GM12891 (cell line): ENCODE measurements at regions not wholly inside any gene's neighbourhood (a gene's known extent, or its start where the extent isn't known, plus 50 kb on each side); places are given as distances from the start of the nearest gene placed in this dataset.

Experiments
- POLR2A ChIP-seq: IDR thresholded peaks from 2 replicates; pipeline ENCODE4 v1.6.1; 2011; ENCODE audit warnings: low read depth, low read length, control low read depth
- POLR2AphosphoS5 ChIP-seq: IDR thresholded peaks from 2 replicates; pipeline ENCODE4 v1.6.1; 2011; ENCODE audit warnings: low read depth, low read length, control low read depth

DNA sequence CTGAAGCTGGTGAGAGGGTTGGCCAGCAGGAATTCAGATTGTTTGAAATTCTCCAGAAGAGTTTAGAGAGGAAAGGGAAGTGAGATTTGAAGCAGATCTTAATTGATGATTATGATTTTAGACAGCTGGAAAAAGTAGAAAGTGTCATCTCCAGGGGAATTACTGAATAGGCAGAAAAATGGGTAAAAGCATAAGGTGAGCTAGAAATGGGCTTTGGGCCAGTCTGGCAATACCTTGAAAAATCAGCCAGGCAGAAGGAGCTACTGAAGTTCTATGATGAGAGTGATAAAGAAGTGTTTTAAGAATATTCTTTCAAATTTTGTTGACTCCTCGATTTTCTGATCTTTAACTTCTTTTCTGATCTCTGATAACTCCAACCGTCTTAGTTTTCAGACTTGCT lies 172.9 kb upstream of the CCDC150 start:
- TF ChIP-seq POLR2AphosphoS5, result no peak
- no peak for TF ChIP-seq POLR2A
